Caco-2 (cell line): ENCODE measurements at regions not wholly inside any gene's neighbourhood (a gene's known extent, or its start where the extent isn't known, plus 50 kb on each side); places are given as distances from the start of the nearest gene placed in this dataset.

Source experiments
- BruUV-seq: library from RNA; stranded (reverse); fragments of 400-500 nt; replicated peaks from 2 replicates; lab custom pipeline; 2021; lab: Mats Ljungman, UMichigan
- CTCF ChIA-PET: fragments of 300-600 bp; sonication (Branson Sonifier 250); formaldehyde crosslinking; loops from one replicate; lab custom pipeline; 2022; ENCODE audit warnings: antibody characterized with exemption; lab: Charles Lee
- POLR2A ChIA-PET: fragments of 300-600 bp; sonication (Branson Sonifier 250); formaldehyde crosslinking; loops from one replicate; lab custom pipeline; 2022; ENCODE audit warnings: antibody characterized with exemption; lab: Charles Lee
- DNase-seq, 2 experiments: peaks; one replicate each; pipeline versions ENCODE4 v3.0.0 to v3.0.0-alpha.2; 2020 to 2022
- H3K27me3 ChIP-seq: replicated peaks from 2 replicates; pipeline ENCODE4 v1.6.0; 2011; ENCODE audit warnings: low read length; ENCODE audit not compliant: control insufficient read depth, insufficient read depth
- H3K36me3 ChIP-seq: 2 replicates; pipeline ENCODE4 v1.5.1; 2011; ENCODE audit warnings: low read length; ENCODE audit not compliant: control insufficient read depth, insufficient read depth
- H3K4me1 ChIP-seq: fragments of 250-450 bp; sonication (Bioruptor Pico); 2 replicates; pipeline ENCODE4 v1.5.1; 2020; ENCODE audit warnings: mild to moderate bottlenecking
- H3K4me3 ChIP-seq: 2 replicates; pipeline ENCODE4 v1.5.1; 2011; ENCODE audit warnings: low read depth, mild to moderate bottlenecking, control low read depth, low read length
- H3K9me3 ChIP-seq: fragments of 250-450 bp; sonication (Bioruptor Pico); 2 replicates; pipeline ENCODE4 v1.5.1; 2020; ENCODE audit warnings: mild to moderate bottlenecking, moderate library complexity
- H3K27ac Mint-ChIP-seq: one replicate; pipeline ENCODE4 v1.8.0; 2022; ENCODE audit warnings: mixed read lengths; ENCODE audit not compliant: unreplicated experiment
- H3K27me3 Mint-ChIP-seq: one replicate; pipeline ENCODE4 v1.8.0; 2022; ENCODE audit warnings: mixed read lengths; ENCODE audit not compliant: insufficient read depth, unreplicated experiment
- H3K36me3 Mint-ChIP-seq: one replicate; pipeline ENCODE4 v1.8.0; 2022; ENCODE audit warnings: mild to moderate bottlenecking, mixed read lengths; ENCODE audit not compliant: insufficient read depth, unreplicated experiment
- H3K4me1 Mint-ChIP-seq: one replicate; pipeline ENCODE4 v1.8.0; 2022; ENCODE audit warnings: low read depth, mixed read lengths; ENCODE audit not compliant: unreplicated experiment
- H3K4me3 Mint-ChIP-seq: one replicate; pipeline ENCODE4 v1.8.0; 2022; ENCODE audit warnings: mild to moderate bottlenecking, moderate library complexity, mixed read lengths; ENCODE audit not compliant: unreplicated experiment
- H3K9me3 Mint-ChIP-seq: one replicate; pipeline ENCODE4 v1.8.0; 2022; ENCODE audit warnings: mixed read lengths; ENCODE audit not compliant: unreplicated experiment
- intact Hi-C: fragments of 100-400 bp; cut with micrococcal nuclease; formaldehyde crosslinking; loops from one replicate; pipeline ENCODE4 v1.10.0; 2022; ENCODE audit not compliant: unreplicated experiment
- TF ChIP-seq, protein P1 (sequence below), 2 experiments: fragments of 200-600 bp in 1 of 2; IDR thresholded peaks; 1 replicate in 1 of 2; 2 replicates in 1 of 2; pipeline versions ENCODE4 v1.5.1 to v1.8.0; 2011 to 2022; ENCODE audit warnings: antibody characterized with exemption in 1 of 2, control low read depth in 1 of 2, inconsistent platforms in 1 of 2, low read depth in 1 of 2, low read length in 1 of 2, mild to moderate bottlenecking in 1 of 2, moderate library complexity in 1 of 2; ENCODE audit not compliant: insufficient read depth in 1 of 2, severe bottlenecking in 1 of 2, unreplicated experiment in 1 of 2

DNA sequence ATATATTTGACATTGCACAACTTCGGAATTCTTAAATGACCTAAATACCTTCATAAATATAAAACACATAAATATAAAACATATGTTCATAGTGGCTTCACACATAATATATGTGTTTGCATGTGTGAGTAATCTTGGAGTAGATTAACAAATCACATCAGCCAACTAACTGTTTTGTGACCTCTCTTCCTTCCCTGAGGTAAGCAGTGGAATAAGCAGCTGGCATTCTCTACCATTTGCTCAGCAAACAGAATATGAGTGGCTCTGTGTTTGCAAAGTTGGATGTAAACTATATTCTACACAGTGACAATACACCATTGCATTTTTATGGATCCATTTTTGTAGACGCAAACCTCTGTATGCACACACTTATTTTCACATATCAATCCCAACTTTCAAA is 189.9 kb downstream of the ACER2 start:
- TF ChIP-seq, protein P1, sequence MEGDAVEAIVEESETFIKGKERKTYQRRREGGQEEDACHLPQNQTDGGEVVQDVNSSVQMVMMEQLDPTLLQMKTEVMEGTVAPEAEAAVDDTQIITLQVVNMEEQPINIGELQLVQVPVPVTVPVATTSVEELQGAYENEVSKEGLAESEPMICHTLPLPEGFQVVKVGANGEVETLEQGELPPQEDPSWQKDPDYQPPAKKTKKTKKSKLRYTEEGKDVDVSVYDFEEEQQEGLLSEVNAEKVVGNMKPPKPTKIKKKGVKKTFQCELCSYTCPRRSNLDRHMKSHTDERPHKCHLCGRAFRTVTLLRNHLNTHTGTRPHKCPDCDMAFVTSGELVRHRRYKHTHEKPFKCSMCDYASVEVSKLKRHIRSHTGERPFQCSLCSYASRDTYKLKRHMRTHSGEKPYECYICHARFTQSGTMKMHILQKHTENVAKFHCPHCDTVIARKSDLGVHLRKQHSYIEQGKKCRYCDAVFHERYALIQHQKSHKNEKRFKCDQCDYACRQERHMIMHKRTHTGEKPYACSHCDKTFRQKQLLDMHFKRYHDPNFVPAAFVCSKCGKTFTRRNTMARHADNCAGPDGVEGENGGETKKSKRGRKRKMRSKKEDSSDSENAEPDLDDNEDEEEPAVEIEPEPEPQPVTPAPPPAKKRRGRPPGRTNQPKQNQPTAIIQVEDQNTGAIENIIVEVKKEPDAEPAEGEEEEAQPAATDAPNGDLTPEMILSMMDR (IDR thresholded peaks at IDR 0.05; ENCODE audit: insufficient read depth in 1 of 2, low read depth in 1 of 2, low read length in 1 of 2, severe bottlenecking in 1 of 2, unreplicated experiment in 1 of 2) = no peak
- H3K9me3 Mint-ChIP-seq = no peaks in the 10 kb centered on the region
- Histone ChIP-seq H3K36me3 (no peaks in the 10 kb centered on the region), H3K27me3 (no peaks in the 10 kb centered on the region), H3K4me1 (no peaks in the 10 kb centered on the region), H3K9me3 (no peaks in the 10 kb centered on the region), H3K4me3 (no peak overlapping the region)
- DNase-seq = no peak
- no TSS peak for BruUV-seq
- CTCF ChIA-PET = no interaction called here
- intact Hi-C loops = no loop called here
- no peak overlapping the region for H3K27ac Mint-ChIP-seq
- POLR2A ChIA-PET = no interaction called here
- no peak overlapping the region for H3K4me3 Mint-ChIP-seq
- no peaks in the 10 kb centered on the region for H3K4me1 Mint-ChIP-seq
- peaks cover 21% of the 10 kb centered on the region for H3K27me3 Mint-ChIP-seq
- H3K36me3 Mint-ChIP-seq = no peaks in the 10 kb centered on the region

DNA sequence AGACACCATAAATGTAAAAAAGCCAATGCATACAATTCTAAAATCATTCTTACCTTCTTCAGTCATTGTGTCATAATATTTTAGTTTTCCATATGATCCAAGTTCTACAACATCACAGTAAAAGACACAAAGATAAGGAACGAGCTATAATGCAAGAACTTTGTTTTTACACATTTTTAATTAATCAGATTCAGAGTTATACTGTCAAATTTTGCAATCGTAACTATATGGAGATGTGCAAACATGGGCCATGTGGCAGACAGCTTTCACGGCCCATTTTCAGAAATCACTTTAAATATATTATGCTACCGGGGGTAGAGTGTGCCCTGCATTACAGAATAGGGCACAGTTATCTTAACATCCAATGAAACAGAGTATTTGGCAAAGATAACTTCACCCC is 188.4 kb downstream of the ACER2 start:
- no peaks in the 10 kb centered on the region for H3K36me3 Mint-ChIP-seq
- DNase-seq = no peak
- intact Hi-C loops = no loop called here
- H3K27ac Mint-ChIP-seq = no peak overlapping the region
- no peaks in the 10 kb centered on the region for H3K4me1 ChIP-seq
- POLR2A ChIA-PET = no interaction called here
- no peaks in the 10 kb centered on the region for H3K4me1 Mint-ChIP-seq
- H3K36me3 ChIP-seq = no peaks in the 10 kb centered on the region
- H3K9me3 Mint-ChIP-seq = no peaks in the 10 kb centered on the region
- CTCF ChIA-PET = no interaction called here
- BruUV-seq = no TSS peak
- H3K27me3 ChIP-seq = no peaks in the 10 kb centered on the region
- peaks cover 18% of the 10 kb centered on the region for H3K27me3 Mint-ChIP-seq
- no peak overlapping the region for H3K4me3 Mint-ChIP-seq
- TF ChIP-seq, protein P1 (IDR thresholded peaks at IDR 0.05; ENCODE audit: insufficient read depth in 1 of 2, low read depth in 1 of 2, low read length in 1 of 2, severe bottlenecking in 1 of 2, unreplicated experiment in 1 of 2) = no peak
- no peaks in the 10 kb centered on the region for H3K9me3 ChIP-seq
- no peak overlapping the region for H3K4me3 ChIP-seq

DNA sequence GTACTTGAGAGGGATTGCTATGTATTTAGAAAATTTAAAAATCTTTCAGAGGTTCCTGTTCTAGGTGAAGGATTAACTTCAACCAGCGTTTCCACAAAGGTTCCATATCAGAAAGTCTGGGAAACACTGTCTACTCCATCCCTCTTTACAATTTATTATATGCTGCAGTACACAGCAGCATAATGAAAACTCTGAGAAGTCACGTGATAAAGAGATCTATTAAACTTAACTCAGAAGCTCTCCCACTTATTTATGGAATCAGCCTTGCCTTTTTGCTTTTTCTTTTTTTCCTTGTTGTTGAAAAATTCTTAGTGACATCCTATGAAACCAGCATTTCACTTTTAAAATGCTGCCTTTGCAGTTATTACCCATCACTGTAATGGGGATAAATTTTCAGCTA is 186.2 kb downstream of the ACER2 start:
- ChIA-PET CTCF (no interaction called here), POLR2A (no interaction called here)
- Histone ChIP-seq H3K4me1 (no peaks in the 10 kb centered on the region), H3K4me3 (no peak overlapping the region), H3K36me3 (no peaks in the 10 kb centered on the region), H3K27me3 (no peaks in the 10 kb centered on the region), H3K9me3 (no peaks in the 10 kb centered on the region)
- no peak overlapping the region for H3K27ac Mint-ChIP-seq
- TF ChIP-seq, protein P1 (IDR thresholded peaks at IDR 0.05; ENCODE audit: insufficient read depth in 1 of 2, low read depth in 1 of 2, low read length in 1 of 2, severe bottlenecking in 1 of 2, unreplicated experiment in 1 of 2) = no peak
- intact Hi-C loops = no loop called here
- H3K4me1 Mint-ChIP-seq = no peaks in the 10 kb centered on the region
- peaks cover 26% of the 10 kb centered on the region for H3K27me3 Mint-ChIP-seq
- no peak overlapping the region for H3K4me3 Mint-ChIP-seq
- DNase-seq = no peak
- H3K9me3 Mint-ChIP-seq = no peaks in the 10 kb centered on the region
- no TSS peak for BruUV-seq
- H3K36me3 Mint-ChIP-seq = no peaks in the 10 kb centered on the region
